A673 (cell line): ENCODE measurements at regions not wholly inside any gene's neighbourhood (a gene's known extent, or its start where the extent isn't known, plus 50 kb on each side); places are given as distances from the start of the nearest gene placed in this dataset.

Experiments
- BruUV-seq: library from RNA; stranded (reverse); fragments of 400-500 nt; replicated peaks from 2 replicates; lab custom pipeline; 2021; lab: Mats Ljungman, UMichigan
- CTCF ChIA-PET: fragments of 300-600 bp; sonication (Branson Sonifier 250); formaldehyde crosslinking; loops from one replicate; lab custom pipeline; 2022; ENCODE audit warnings: antibody characterized with exemption; lab: Charles Lee
- POLR2A ChIA-PET: fragments of 300-600 bp; sonication (Branson Sonifier 250); formaldehyde crosslinking; loops from one replicate; lab custom pipeline; 2022; ENCODE audit warnings: antibody characterized with exemption; ENCODE audit not compliant: low non-redundant PET; lab: Charles Lee
- DNase-seq: peaks from one replicate; pipeline ENCODE4 v3.0.0-alpha.2; 2015; ENCODE audit warnings: low spot score
- H3K27ac ChIP-seq: fragments of 200-600 bp; sonication (generic); 2 replicates; pipeline ENCODE4 v1.5.1; 2016; ENCODE audit warnings: mixed run types, low read depth, mild to moderate bottlenecking, mixed read lengths, antibody characterized with exemption, low read length; ENCODE audit not compliant: poor library complexity, severe bottlenecking
- H3K27me3 ChIP-seq: fragments of 200-600 bp; sonication (generic); replicated peaks from 2 replicates; pipeline ENCODE4 v1.6.1; 2017; ENCODE audit warnings: mixed run types, low read depth, mild to moderate bottlenecking, mixed read lengths, antibody characterized with exemption, low read length; ENCODE audit not compliant: insufficient read depth, poor library complexity
- H3K36me3 ChIP-seq: fragments of 200-600 bp; sonication (generic); 2 replicates; pipeline ENCODE4 v1.6.1; 2016; ENCODE audit warnings: mixed run types, mild to moderate bottlenecking, mixed read lengths, antibody characterized with exemption, low read length; ENCODE audit not compliant: insufficient read depth, poor library complexity, severe bottlenecking
- H3K4me1 ChIP-seq: fragments of 200-600 bp; sonication (generic); 2 replicates; pipeline ENCODE4 v1.6.1; 2017; ENCODE audit warnings: mixed run types, mild to moderate bottlenecking, mixed read lengths, antibody characterized with exemption, low read length; ENCODE audit not compliant: insufficient read depth, poor library complexity, severe bottlenecking
- H3K4me3 ChIP-seq: fragments of 200-600 bp; sonication (generic); 2 replicates; pipeline ENCODE4 v1.5.1; 2016; ENCODE audit warnings: low read depth, mixed run types, mild to moderate bottlenecking, mixed read lengths, low read length; ENCODE audit not compliant: poor library complexity, severe bottlenecking
- H3K9me3 ChIP-seq: fragments of 200-600 bp; sonication (generic); 2 replicates; pipeline ENCODE4 v1.6.1; 2016; ENCODE audit warnings: mixed run types, low read depth, mild to moderate bottlenecking, mixed read lengths, antibody characterized with exemption, low read length; ENCODE audit not compliant: poor library complexity, severe bottlenecking
- EZH2 ChIP-seq: fragments of 200-600 bp; sonication (generic); IDR thresholded peaks from 2 replicates; pipeline ENCODE4 v1.6.1; 2017; ENCODE audit warnings: borderline replicate concordance, low read depth, mild to moderate bottlenecking, mixed read lengths, antibody characterized with exemption, low read length; ENCODE audit not compliant: poor library complexity, severe bottlenecking
- intact Hi-C: fragments of 100-400 bp; cut with micrococcal nuclease; formaldehyde crosslinking; loops from one replicate; pipeline ENCODE4 v1.10.0; 2022; ENCODE audit not compliant: unreplicated experiment
- TF ChIP-seq, protein P1 (sequence below): fragments of 300-800, 200-600 bp; sonication (generic); conservative IDR thresholded peaks from 2 replicates; pipeline ENCODE4 v1.5.1; 2017; ENCODE audit warnings: low read depth, mild to moderate bottlenecking, antibody characterized with exemption, low read length, moderate library complexity, mixed read lengths

DNA sequence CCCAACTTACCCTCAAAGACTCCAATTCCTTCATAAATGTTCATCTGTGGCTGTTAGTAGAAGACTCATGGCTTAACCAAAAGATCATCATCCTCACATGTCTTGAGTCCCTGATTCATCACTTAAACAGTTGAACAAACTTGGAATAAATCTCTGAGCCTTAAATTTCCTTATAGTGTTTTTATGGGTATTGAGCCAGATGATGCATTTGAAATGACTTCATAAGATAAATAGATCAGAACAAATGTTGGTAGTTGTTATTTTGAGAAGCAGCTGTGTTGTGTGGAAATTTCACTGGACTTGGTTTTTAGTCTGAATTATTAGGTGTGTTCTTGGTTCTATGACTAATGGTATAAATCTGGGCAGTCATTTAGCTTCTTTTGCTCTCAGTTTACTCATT, 236.2 kb downstream of the NNT start:
- ChIA-PET POLR2A (no interaction called here), CTCF (no interaction called here)
- no peak for DNase-seq
- no peaks in the 10 kb centered on the region for H3K9me3 ChIP-seq
- H3K4me1 ChIP-seq: peaks cover 4% of the 10 kb centered on the region
- TF ChIP-seq EZH2: no peak
- TF ChIP-seq, protein P1, sequence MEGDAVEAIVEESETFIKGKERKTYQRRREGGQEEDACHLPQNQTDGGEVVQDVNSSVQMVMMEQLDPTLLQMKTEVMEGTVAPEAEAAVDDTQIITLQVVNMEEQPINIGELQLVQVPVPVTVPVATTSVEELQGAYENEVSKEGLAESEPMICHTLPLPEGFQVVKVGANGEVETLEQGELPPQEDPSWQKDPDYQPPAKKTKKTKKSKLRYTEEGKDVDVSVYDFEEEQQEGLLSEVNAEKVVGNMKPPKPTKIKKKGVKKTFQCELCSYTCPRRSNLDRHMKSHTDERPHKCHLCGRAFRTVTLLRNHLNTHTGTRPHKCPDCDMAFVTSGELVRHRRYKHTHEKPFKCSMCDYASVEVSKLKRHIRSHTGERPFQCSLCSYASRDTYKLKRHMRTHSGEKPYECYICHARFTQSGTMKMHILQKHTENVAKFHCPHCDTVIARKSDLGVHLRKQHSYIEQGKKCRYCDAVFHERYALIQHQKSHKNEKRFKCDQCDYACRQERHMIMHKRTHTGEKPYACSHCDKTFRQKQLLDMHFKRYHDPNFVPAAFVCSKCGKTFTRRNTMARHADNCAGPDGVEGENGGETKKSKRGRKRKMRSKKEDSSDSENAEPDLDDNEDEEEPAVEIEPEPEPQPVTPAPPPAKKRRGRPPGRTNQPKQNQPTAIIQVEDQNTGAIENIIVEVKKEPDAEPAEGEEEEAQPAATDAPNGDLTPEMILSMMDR: no peak
- intact Hi-C loops: no loop called here
- no peak overlapping the region for H3K27ac ChIP-seq
- no TSS peak for BruUV-seq
- no peaks in the 10 kb centered on the region for H3K27me3 ChIP-seq
- H3K4me3 ChIP-seq: no peak overlapping the region
- no peaks in the 10 kb centered on the region for H3K36me3 ChIP-seq

DNA sequence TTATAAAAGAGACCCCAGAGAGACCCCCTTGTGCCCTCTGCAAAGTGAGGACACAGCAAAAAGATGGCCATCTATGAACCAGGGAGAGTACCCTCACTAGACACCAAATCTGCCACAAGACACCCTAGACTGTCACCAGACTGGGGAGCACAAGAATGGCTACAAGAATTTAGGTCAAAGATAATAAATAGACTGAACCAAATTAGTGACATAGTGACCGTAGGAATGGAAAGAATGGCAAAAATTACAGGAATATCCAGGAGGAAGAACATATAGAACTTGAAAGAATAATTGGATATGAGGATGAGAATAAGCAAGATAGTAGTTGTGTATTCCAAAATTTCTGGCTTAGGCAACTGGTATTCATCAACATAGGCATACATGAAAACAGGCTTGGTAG, 235.0 kb downstream of the NNT start:
- intact Hi-C loops: no loop called here
- H3K4me3 ChIP-seq: no peak overlapping the region
- BruUV-seq: no TSS peak
- DNase-seq: no peak
- POLR2A ChIA-PET: no interaction called here
- H3K9me3 ChIP-seq: no peaks in the 10 kb centered on the region
- CTCF ChIA-PET: no interaction called here
- no peaks in the 10 kb centered on the region for H3K27me3 ChIP-seq
- H3K36me3 ChIP-seq: no peaks in the 10 kb centered on the region
- H3K27ac ChIP-seq: no peak overlapping the region
- peaks cover 4% of the 10 kb centered on the region for H3K4me1 ChIP-seq
- TF ChIP-seq EZH2: no peak
- TF ChIP-seq, protein P1: no peak

DNA sequence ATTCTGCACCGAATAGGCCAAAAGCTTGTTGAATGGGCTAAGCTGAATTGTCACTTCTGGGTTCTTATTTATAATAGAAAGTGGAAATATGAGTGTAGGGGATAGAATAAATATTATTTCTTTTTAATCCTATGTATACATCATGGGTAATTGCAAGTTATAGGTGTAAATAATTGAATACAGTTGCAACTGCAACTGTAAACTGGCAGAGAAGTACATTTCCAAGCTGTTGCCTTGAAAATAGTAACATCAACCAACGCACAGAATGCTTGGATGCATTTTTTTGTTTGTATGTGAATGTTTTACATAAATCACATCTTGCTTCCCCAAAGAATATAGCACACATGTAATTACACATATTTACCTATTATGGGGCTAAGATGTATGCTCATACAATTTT, 234.1 kb downstream of the NNT start:
- BruUV-seq: no TSS peak
- Histone ChIP-seq H3K36me3 (no peaks in the 10 kb centered on the region), H3K4me1 (peaks cover 4% of the 10 kb centered on the region), H3K9me3 (no peaks in the 10 kb centered on the region), H3K4me3 (no peak overlapping the region), H3K27ac (no peak overlapping the region), H3K27me3 (no peaks in the 10 kb centered on the region)
- ChIA-PET POLR2A (no interaction called here), CTCF (no interaction called here)
- intact Hi-C loops: no loop called here
- no peak for DNase-seq
- TF ChIP-seq, protein P1: no peak
- no peak for TF ChIP-seq EZH2
